H1 (cell line): ENCODE measurements at regions not wholly inside any gene's neighbourhood (a gene's known extent, or its start where the extent isn't known, plus 50 kb on each side); places are given as distances from the start of the nearest gene placed in this dataset.

ENCODE experiments used
- CEBPB ChIP-seq: IDR thresholded peaks from 2 replicates; pipeline ENCODE4 v1.6.1; 2012; ENCODE audit warnings: low read depth, low read length
- CTCF ChIP-seq, 3 experiments: IDR thresholded peaks; 1 replicate in 2 of 3; 2 replicates in 1 of 3; pipeline versions ENCODE4 v1.5.1 to v1.6.1; 2011; ENCODE audit warnings: low read length in 3 of 3, mild to moderate bottlenecking in 3 of 3, inconsistent platforms in 2 of 3, low read depth in 1 of 3, moderate library complexity in 1 of 3; ENCODE audit not compliant: insufficient read depth in 1 of 3; ENCODE audit errors: control extremely low read depth in 1 of 3
- HDAC6 ChIP-seq: IDR thresholded peaks from one replicate; pipeline ENCODE4 v1.7.1; 2012; ENCODE audit warnings: low read depth, mild to moderate bottlenecking, inconsistent platforms, low read length, moderate library complexity
- JUND ChIP-seq: IDR thresholded peaks from 2 replicates; pipeline ENCODE4 v1.6.1; 2011; ENCODE audit warnings: mild to moderate bottlenecking, improper control_type of control experiment, low read length
- POLR2A ChIP-seq, 2 experiments: IDR thresholded peaks; 1 replicate in 1 of 2; 2 replicates in 1 of 2; pipeline ENCODE4 v1.6.1; 2011; ENCODE audit warnings: low read depth in 2 of 2, low read length in 2 of 2, mild to moderate bottlenecking in 2 of 2; ENCODE audit errors: control extremely low read depth in 1 of 2
- RAD21 ChIP-seq, 2 experiments: IDR thresholded peaks in 1 of 2; conservative IDR thresholded peaks in 1 of 2; 2 replicates each; pipeline ENCODE4 v1.6.1; 2011; ENCODE audit warnings: low read depth in 2 of 2, low read length in 2 of 2, improper control_type of control experiment in 1 of 2, inconsistent platforms in 1 of 2, mild to moderate bottlenecking in 1 of 2, moderate library complexity in 1 of 2
- TCF12 ChIP-seq: IDR thresholded peaks from 2 replicates; pipeline ENCODE4 v1.6.1; 2011; ENCODE audit warnings: low read depth, mild to moderate bottlenecking, low read length
- ZNF274 ChIP-seq: IDR thresholded peaks from 2 replicates; pipeline ENCODE4 v1.7.0; 2012; ENCODE audit warnings: low read length, borderline replicate concordance; ENCODE audit errors: extremely low read depth

GRCh38 chr22:49380828-49381114 lies 446.9 kb downstream of the BRD1 start:
- TF ChIP-seq POLR2A (IDR thresholded peaks at IDR 0.05; ENCODE audit: control extremely low read depth in 1 of 2, low read depth in 2 of 2, low read length in 2 of 2) (no peak), JUND (no peak), CTCF (IDR thresholded peaks at IDR 0.05; ENCODE audit: control extremely low read depth in 1 of 3, insufficient read depth in 1 of 3, low read depth in 1 of 3, low read length in 3 of 3) (no peak), HDAC6 (no peak), CEBPB (no peak), ZNF274 (no peak), RAD21 (IDR thresholded peaks at IDR 0.05 in 1 of 2, conservative IDR thresholded peaks at IDR 0.05 in 1 of 2; ENCODE audit: low read depth in 2 of 2, low read length in 2 of 2) (no peak), TCF12 (no peak)
